Raji (cell line): ENCODE measurements at regions not wholly inside any gene's neighbourhood (a gene's known extent, or its start where the extent isn't known, plus 50 kb on each side); places are given as distances from the start of the nearest gene placed in this dataset.

Experiments used
- POLR2A ChIP-seq: IDR thresholded peaks from 2 replicates; pipeline ENCODE4 v1.6.1; 2011; ENCODE audit warnings: low read depth, low read length, control low read depth; ENCODE audit not compliant: insufficient read depth

DNA sequence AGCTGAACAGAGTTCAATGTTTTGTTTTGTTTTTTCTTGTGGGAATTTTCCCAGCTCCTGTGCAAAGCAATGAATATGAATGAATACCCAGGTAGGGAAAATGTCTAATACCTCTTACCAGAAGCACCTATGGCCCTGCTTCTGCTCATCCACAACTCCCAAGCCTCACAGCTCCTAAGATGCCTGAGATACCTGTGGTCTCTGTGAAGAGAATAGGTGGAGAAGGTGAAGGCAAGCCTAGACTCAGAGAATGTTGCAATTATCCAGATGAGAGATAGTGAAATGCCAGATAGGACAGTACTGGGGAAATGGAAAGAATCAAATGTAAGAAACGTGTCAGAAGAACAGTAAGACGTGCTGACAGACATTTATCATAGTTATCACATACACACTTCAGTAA, 70.2 kb upstream of the NOCT start:
- TF ChIP-seq POLR2A = no peak

DNA sequence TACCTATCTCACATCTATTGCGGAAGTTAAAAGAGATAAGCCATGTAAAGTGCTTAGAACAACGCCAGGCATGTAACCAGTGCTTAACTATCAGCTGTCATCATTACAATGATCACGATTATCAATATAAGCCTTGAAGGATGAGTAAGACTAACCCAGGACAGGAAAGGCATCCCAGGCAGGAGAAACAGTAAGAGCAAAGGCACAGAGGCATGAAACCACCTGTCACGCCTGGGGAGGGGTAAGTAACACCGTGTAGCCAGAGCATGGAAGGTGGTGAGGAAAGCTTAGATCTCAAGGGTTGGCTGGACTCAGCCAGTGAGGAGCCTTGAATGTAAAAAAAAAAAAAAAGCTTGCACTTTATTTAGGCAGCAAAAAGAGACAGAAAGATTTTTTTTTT, 71.7 kb upstream of the NOCT start:
- no peak for TF ChIP-seq POLR2A

- TF ChIP-seq POLR2A = no peak
These were observed 74.5 kb upstream of the NOCT start for GRCh38 chr4:138941037-138941436.

DNA sequence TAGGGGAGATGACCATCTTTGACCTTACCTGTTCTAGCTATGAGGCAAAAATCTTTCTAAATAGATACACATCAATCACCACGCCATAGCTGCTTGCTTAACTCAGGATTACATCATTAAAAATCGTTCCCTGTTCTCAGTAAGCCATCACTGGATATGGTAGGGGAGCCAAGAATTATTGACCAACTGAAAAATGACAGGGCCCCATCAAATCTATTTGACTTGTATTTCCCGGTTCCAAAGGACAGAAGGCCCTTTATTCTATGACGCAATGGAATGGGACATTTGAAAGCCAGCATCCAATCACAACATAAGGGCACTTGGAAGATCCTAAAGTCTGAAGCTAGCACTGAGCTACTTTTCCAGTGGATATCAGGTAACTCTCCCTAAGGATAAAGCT, 75.6 kb upstream of the NOCT start:
- TF ChIP-seq POLR2A = no peak

- no peak for TF ChIP-seq POLR2A
These were observed 77.3 kb upstream of the NOCT start for GRCh38 chr4:138938366-138938690.

DNA sequence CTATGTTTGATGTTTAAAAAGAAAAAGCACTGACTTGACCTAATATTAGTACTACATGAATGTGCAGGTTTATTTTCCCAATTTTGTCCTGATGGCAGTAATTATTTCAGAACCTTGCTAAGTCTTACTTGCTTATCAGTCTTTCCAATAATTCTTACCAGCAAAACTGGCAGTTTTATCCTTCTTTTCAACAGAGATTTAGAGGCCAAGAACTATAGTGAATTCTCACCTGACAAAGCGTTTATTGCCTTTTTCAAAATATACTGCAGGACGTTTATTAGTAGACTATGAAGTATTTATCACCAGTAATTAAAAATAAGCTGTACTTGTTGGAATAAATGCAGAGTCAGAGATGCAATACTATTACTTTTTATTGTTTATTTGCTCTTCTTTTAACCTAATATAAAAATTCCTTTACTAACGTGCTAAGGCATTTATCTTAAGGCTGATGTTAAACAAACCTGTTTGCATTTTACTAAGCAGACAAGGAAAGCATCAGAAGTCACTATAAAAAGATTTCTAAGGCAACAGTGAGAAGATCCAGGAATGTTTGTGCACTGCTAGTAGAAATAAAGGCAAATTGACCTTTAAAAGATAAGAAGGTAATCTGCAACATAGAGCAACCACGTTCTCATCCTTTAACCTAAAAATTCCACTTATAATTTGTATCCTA, 80.3 kb upstream of the NOCT start:
- no peak for TF ChIP-seq POLR2A

GRCh38 chr4:138927072-138927471, 88.5 kb upstream of the NOCT start:
- TF ChIP-seq POLR2A = no peak

DNA sequence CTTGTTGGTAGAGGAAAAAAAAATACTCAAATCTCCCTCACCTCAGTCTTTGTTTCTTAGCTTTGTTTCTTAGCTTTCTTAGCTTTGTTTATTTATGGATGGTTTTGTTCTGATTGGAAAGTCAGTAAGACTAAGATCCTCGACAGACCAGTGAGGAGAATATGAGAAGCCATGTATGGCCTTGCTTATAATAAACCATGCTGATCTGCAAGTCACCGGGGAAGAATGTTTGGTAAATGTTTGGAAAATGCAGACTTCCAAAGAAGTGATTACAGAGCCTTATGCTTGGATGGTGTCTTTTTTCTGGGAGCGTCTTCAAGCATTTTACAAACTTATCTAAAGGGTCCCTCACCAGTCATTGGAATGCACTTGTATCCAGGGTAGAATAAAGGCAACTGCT, 90.1 kb upstream of the NOCT start:
- no peak for TF ChIP-seq POLR2A

DNA sequence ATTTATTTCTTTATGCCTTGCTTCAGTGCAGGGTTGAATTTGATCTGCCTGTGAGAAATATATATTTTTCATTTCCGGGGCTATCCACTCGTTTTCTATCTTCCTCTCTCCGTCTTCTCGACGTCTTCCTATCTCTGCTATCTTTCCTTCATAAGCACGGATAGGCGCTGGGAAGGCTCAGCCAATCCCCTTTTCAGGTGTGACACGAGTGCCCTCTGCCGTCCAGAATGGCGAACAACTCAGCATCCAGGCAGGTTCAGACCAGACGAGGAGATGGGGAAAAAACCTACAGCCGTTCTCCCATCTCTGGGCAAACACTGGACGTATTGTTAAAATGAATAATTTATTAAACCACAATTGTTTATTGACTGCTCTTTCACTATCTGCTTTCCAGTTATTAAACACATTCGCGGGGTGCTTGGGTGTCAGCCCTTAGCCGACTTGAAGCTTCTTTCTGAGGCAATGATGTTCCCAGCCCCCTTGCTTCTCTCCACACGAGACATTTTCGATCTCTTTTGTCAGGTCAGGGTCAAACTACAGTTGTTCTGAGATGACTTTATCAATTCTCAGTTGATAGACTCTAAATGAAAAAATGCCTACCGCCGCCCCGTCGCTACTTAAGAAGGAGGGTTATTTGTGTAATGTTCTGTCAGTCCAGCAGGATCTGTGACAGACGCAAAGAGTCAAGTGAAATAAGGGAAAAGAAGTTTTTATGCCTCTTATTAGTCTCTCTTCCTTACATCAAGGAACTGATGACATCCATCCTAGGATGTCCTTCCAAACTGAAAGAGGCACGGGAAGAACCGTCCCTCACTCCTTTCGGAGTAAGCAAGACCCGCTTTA, 96.3 kb upstream of the NOCT start:
- no peak for TF ChIP-seq POLR2A

DNA sequence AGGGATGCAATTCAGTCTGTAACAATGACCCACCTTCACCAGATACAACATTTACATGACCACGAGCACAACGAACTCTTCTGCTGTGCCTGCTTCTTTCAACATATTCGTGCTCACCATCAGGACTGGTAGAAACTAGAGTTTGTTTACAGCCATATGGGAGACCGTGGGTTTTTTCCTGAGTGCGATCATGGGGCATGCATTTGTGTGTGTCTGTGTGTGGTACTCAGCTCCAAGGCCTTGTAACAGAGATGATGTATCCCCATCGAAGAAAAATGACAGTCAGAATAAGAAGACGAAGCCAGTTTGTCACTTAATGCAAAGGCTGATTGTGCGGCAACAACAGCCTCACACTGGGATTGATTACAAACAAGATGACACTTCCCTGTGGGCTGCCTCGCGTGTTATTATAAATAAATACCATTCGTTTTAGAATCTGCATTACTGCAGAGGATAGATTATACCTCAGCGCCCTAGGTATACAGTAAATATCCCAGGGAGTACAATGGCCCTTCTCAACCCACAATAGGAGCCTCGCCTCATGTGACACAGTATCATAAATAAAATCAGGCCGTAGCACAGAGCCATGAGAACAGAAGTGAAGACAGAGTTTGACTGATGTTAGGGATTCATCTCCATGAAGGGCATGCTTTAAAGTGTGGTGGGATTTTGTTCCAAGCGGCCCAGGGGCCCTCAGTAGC, 97.3 kb upstream of the NOCT start:
- TF ChIP-seq POLR2A = no peak

- no peak for TF ChIP-seq POLR2A
These were observed 98.8 kb upstream of the NOCT start for GRCh38 chr4:138916763-138917162.

DNA sequence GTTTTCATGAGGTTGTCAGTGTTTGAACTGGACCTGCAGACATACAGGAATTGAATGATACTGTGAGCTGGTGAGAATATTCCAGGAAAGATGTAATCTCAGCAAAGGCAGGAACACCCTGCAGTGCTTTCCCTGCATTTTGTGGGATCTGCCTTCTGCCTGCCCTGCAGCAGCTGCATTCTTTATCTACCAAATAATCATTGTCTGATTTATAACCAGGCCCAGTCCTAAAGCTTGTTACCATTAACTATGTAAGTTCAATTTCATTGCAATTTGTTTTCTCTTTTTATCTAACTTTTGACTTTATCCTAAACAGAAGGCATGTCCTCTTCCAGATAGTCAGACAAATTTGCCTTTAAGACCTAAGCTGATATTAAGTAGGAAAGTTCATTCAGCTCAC, 99.8 kb upstream of the NOCT start:
- no peak for TF ChIP-seq POLR2A

DNA sequence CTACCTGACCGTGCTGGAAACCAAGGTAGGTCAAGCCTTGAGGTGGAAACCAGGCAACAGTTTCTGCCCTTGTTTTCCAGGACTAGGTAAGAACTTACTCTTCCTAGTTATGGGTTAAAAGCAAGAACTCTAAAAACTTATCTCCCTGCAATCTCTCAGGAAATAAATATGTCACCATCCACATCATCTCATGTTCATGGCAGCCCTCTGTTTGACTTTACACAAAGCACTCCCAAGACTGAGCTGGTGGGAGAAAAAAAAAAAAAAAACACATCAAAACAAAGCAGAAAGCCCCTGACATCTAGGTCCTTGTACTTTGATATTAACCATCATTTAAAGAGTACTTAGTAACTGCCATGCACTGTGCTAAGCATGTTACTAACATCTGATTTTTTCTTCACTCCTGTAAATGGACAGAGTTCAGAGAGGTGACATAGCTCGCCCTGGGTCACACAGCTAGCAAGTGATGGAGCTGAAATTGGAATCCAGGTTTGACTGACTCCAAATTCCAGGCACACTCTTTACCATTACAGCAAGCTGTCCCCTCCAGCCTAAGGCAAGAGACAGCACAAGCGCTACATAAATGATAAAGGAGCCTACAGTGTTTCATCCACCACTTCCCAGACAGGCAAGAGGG, 102.8 kb upstream of the NOCT start:
- no peak for TF ChIP-seq POLR2A

GRCh38 chr4:138911909-138912703, 103.5 kb upstream of the NOCT start:
- no peak for TF ChIP-seq POLR2A

DNA sequence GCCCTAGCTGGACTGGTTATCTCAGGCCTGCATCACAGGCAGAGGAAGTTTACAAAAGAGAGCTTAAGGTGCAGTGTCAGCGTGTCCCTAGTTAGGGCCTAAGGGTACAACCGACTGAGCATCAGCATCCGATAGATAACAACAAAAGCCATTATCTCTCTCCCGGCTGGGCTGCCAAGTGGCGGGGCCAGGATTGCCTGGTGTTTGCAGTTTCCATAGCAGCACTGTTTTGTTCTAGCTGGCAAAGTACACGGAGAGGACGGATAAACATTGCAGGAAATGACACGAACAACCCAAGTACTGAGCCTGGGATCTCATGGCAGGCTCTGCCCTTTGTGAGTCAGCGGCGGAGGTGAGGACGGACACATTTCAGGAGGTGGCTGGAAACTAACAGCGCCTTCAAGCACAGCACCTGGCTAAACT, 104.7 kb upstream of the NOCT start:
- no peak for TF ChIP-seq POLR2A
